ENCODE measurements at regions not wholly inside any gene's neighbourhood (a gene's known extent, or its start where the extent isn't known, plus 50 kb on each side); places are given as distances from the start of the nearest gene placed in this dataset.

DNA sequence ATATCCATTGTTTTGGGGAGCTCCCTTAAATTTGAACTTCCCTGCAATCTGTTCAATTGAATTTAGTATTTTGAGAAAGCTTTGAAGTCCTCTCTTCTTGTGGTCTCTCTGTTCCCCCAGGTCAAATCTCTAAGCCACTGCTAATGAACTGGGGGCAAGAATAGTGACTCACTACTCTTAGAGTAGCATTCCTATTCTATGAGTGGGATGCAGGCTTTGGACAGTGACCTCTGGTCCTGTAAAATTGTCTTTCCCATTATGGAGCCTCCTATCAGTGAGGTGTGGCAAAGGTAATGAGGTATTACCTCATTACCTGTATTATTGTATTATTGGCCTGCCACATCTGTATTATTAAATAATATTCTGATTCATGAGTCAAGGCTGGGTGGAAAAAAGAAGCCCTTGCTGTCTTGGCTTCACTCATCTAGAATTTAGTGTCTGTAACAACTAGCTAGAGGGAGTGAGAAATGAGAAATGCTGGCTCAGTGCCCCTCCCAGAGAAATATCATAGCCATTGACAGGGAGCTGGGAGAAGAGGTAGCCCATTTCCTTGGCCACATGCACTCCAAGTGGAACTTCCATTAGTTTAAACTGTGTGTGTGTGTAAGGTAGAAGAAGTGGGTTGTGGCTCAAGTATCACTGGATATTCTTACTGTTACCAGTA, 393.9 kb upstream of the CTSO start:
- H3K27me3 ChIP-seq: no peaks in the 10 kb centered on the region
- H3K9me3 ChIP-seq: no peaks in the 10 kb centered on the region
- no peak for ATAC-seq
- DNase-seq: no peak
- no peak overlapping the region for H3K4me3 ChIP-seq
- TF ChIP-seq, protein P1, sequence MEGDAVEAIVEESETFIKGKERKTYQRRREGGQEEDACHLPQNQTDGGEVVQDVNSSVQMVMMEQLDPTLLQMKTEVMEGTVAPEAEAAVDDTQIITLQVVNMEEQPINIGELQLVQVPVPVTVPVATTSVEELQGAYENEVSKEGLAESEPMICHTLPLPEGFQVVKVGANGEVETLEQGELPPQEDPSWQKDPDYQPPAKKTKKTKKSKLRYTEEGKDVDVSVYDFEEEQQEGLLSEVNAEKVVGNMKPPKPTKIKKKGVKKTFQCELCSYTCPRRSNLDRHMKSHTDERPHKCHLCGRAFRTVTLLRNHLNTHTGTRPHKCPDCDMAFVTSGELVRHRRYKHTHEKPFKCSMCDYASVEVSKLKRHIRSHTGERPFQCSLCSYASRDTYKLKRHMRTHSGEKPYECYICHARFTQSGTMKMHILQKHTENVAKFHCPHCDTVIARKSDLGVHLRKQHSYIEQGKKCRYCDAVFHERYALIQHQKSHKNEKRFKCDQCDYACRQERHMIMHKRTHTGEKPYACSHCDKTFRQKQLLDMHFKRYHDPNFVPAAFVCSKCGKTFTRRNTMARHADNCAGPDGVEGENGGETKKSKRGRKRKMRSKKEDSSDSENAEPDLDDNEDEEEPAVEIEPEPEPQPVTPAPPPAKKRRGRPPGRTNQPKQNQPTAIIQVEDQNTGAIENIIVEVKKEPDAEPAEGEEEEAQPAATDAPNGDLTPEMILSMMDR (IDR thresholded peaks at IDR 0.05 in 4 of 5, conservative IDR thresholded peaks at IDR 0.05 in 1 of 5): no peak
- no peak for TF ChIP-seq POLR2A (IDR thresholded peaks at IDR 0.05)
- in situ Hi-C loops (cut with MboI; ENCODE audit: low sequenced_read_pairs in 4 of 4) (no loop called here), intact Hi-C loops (cut with DNase I; ENCODE audit: low total_unique reads) (no loop called here)
- H3K27ac ChIP-seq: no peak overlapping the region
- H3K36me3 ChIP-seq: no peaks in the 10 kb centered on the region
- H3K4me1 ChIP-seq: no peaks in the 10 kb centered on the region

- no peaks in the 10 kb centered on the region for H3K36me3 ChIP-seq
- no peak for ATAC-seq
Measured at GRCh38 chr4:156346959-156347385, 393.3 kb upstream of the CTSO start.

GRCh38 chr4:156344397-156344796, 390.7 kb upstream of the CTSO start:
- in situ Hi-C loops (cut with MboI; ENCODE audit: low sequenced_read_pairs in 4 of 4) (no loop called here), intact Hi-C loops (cut with DNase I; ENCODE audit: low total_unique reads) (no loop called here)
- ATAC-seq (no peak), DNase-seq (no peak)
- no peaks in the 10 kb centered on the region for H3K9me3 ChIP-seq
- H3K36me3 ChIP-seq: no peaks in the 10 kb centered on the region
- TF ChIP-seq, protein P1 (IDR thresholded peaks at IDR 0.05 in 4 of 5, conservative IDR thresholded peaks at IDR 0.05 in 1 of 5): no peak
- no peak for TF ChIP-seq POLR2A (IDR thresholded peaks at IDR 0.05)
- no peaks in the 10 kb centered on the region for H3K4me1 ChIP-seq
- H3K27me3 ChIP-seq: no peaks in the 10 kb centered on the region
- no peak overlapping the region for H3K4me3 ChIP-seq
- H3K27ac ChIP-seq: no peak overlapping the region

More at GRCh38 chr4:156346959-156347385, 393.3 kb upstream of the CTSO start:
- in situ Hi-C loops (cut with MboI; ENCODE audit: low sequenced_read_pairs in 4 of 4): no loop called here
- Histone ChIP-seq H3K4me3 (no peak overlapping the region), H3K27me3 (no peaks in the 10 kb centered on the region), H3K9me3 (no peaks in the 10 kb centered on the region), H3K27ac (no peak overlapping the region), H3K4me1 (no peaks in the 10 kb centered on the region)
- no peak for DNase-seq
- intact Hi-C loops (cut with DNase I; ENCODE audit: low total_unique reads): no loop called here
- TF ChIP-seq POLR2A (IDR thresholded peaks at IDR 0.05): no peak
- TF ChIP-seq, protein P1 (IDR thresholded peaks at IDR 0.05 in 4 of 5, conservative IDR thresholded peaks at IDR 0.05 in 1 of 5): no peak

DNA sequence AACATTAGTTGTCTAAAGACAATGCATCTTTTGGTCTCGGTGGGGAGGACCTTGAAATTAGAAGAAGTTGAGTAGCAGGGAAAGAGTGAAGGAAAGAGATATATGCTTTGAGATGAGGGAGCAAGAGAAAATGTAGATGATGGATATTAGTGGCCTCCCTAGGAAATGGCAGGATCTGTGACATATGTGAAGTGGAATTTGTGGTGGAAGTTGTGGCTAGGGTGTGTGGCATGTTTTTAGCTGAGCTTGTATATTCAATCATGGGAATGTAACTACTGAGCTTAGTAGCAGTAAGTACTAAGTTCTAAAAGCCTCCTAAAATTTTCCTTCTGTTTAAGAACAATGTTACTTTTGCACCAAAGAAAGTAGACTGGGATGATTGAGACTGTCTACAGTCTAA, 382.8 kb upstream of the CTSO start:
- intact Hi-C loops (cut with DNase I; ENCODE audit: low total_unique reads) (no loop called here), in situ Hi-C loops (cut with MboI; ENCODE audit: low sequenced_read_pairs in 4 of 4) (no loop called here)
- Histone ChIP-seq H3K4me3 (no peak overlapping the region), H3K27me3 (no peaks in the 10 kb centered on the region), H3K27ac (no peak overlapping the region), H3K36me3 (no peaks in the 10 kb centered on the region), H3K4me1 (no peaks in the 10 kb centered on the region), H3K9me3 (no peaks in the 10 kb centered on the region)
- no peak for TF ChIP-seq POLR2A (IDR thresholded peaks at IDR 0.05)
- TF ChIP-seq, protein P1 (IDR thresholded peaks at IDR 0.05 in 4 of 5, conservative IDR thresholded peaks at IDR 0.05 in 1 of 5): no peak
- no peak for ATAC-seq
- no peak for DNase-seq

GRCh38 chr4:156335721-156336120, 382.1 kb upstream of the CTSO start:
- in situ Hi-C loops (cut with MboI; ENCODE audit: low sequenced_read_pairs in 4 of 4): no loop called here
- TF ChIP-seq POLR2A (IDR thresholded peaks at IDR 0.05): no peak
- TF ChIP-seq, protein P1 (IDR thresholded peaks at IDR 0.05 in 4 of 5, conservative IDR thresholded peaks at IDR 0.05 in 1 of 5): no peak
- Histone ChIP-seq H3K27me3 (no peaks in the 10 kb centered on the region), H3K27ac (no peak overlapping the region), H3K4me1 (no peaks in the 10 kb centered on the region), H3K36me3 (no peaks in the 10 kb centered on the region), H3K4me3 (no peak overlapping the region), H3K9me3 (no peaks in the 10 kb centered on the region)
- no peak for ATAC-seq
- no peak for DNase-seq
- intact Hi-C loops (cut with DNase I; ENCODE audit: low total_unique reads): no loop called here

Measured in gastrocnemius medialis (tissue), 4 donors.